HCT116 (cell line): ENCODE measurements at regions not wholly inside any gene's neighbourhood (a gene's known extent, or its start where the extent isn't known, plus 50 kb on each side); places are given as distances from the start of the nearest gene placed in this dataset.

ENCODE experiments used
- CTCF ChIP-seq, 3 experiments: fragments of 200-600 bp in 1 of 3; sonication (generic) in 1 of 3; IDR thresholded peaks in 2 of 3; conservative IDR thresholded peaks in 1 of 3; 2 replicates each; pipeline ENCODE4 v1.5.1; 2012 to 2017; ENCODE audit warnings: low read depth in 2 of 3, low read length in 2 of 3, antibody characterized with exemption in 1 of 3, borderline replicate concordance in 1 of 3, control low read depth in 1 of 3, mild to moderate bottlenecking in 1 of 3, mixed read lengths in 1 of 3, mixed run types in 1 of 3, moderate library complexity in 1 of 3; ENCODE audit not compliant: insufficient read depth in 1 of 3
- EGR1 ChIP-seq: IDR thresholded peaks from 2 replicates; pipeline ENCODE4 v1.6.1; 2012; ENCODE audit warnings: low read depth
- EZH2phosphoT487 ChIP-seq: fragments of 200-600 bp; IDR thresholded peaks from 2 replicates; pipeline ENCODE4 v1.6.1; 2018; ENCODE audit warnings: antibody characterized with exemption, borderline replicate concordance
- JUND ChIP-seq: IDR thresholded peaks from 2 replicates; pipeline ENCODE4 v1.6.1; 2012
- MAX ChIP-seq: IDR thresholded peaks from 2 replicates; pipeline ENCODE4 v1.6.1; 2012
- POLR2A ChIP-seq: IDR thresholded peaks from 2 replicates; pipeline ENCODE4 v1.7.0; 2011; ENCODE audit warnings: borderline replicate concordance; ENCODE audit not compliant: insufficient read depth, insufficient read length; ENCODE audit errors: extremely low read depth
- POLR2AphosphoS5 ChIP-seq: IDR thresholded peaks from 2 replicates; pipeline ENCODE4 v1.6.1; 2011; ENCODE audit warnings: mild to moderate bottlenecking, low read depth, low read length, moderate library complexity
- SP1 ChIP-seq: IDR thresholded peaks from 2 replicates; pipeline ENCODE4 v1.6.1; 2012; ENCODE audit warnings: low read depth
- YY1 ChIP-seq: IDR thresholded peaks from 2 replicates; pipeline ENCODE4 v1.6.1; 2011; ENCODE audit warnings: low read length, low read depth, moderate library complexity, mild to moderate bottlenecking; ENCODE audit not compliant: insufficient replicate concordance; ENCODE audit errors: extremely low read depth

- TF ChIP-seq EZH2phosphoT487 = no peak
- TF ChIP-seq YY1 = no peak
- no peak for TF ChIP-seq CTCF (IDR thresholded peaks at IDR 0.05 in 2 of 3, conservative IDR thresholded peaks at IDR 0.05 in 1 of 3; ENCODE audit: borderline replicate concordance in 1 of 3, insufficient read depth in 1 of 3, low read depth in 2 of 3, low read length in 2 of 3)
- TF ChIP-seq SP1 = no peak
- TF ChIP-seq MAX = no peak
- no peak for TF ChIP-seq JUND
- no peak for TF ChIP-seq POLR2A
- TF ChIP-seq EGR1 = no peak
- no peak for TF ChIP-seq POLR2AphosphoS5
Observed at GRCh38 chr13:56528040-56528790, 612.5 kb upstream of the PRR20A start.
